ENCODE measurements at regions not wholly inside any gene's neighbourhood (a gene's known extent, or its start where the extent isn't known, plus 50 kb on each side); places are given as distances from the start of the nearest gene placed in this dataset.
A peak's percentile ranks its signal among the peaks of the same experiment; 100 is the strongest.
"Not testable (repeated sequence)": the region's sequence is repeated elsewhere in the genome, so short reads cannot be mapped to it uniquely, and the experiment has no call there.

DNA sequence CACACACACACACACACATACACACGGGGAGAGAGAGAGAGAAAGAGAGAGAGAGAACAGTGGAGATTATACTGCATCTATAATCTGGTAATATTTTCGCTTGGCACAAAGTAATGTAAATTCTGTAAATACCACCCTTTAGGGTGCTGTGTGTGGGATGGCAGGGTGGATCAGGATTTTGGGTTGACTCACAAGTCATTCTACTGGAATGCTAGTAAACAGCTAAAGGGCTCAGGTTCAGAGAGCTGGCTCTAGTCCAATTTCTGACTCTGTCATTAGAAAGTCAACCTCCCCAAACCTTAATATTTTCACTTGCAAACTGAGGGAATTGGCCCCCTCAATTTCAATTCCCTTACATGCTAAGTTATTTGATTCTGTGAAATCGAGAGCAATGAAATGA lies 308.3 kb downstream of the TSN start:
- DNase-seq (ENCODE audit: low spot score), result no peak

GRCh38 chr2:122070241-122070731 lies 314.8 kb downstream of the TSN start:
- DNase-seq (ENCODE audit: low spot score), result peak; percentile 6

DNA sequence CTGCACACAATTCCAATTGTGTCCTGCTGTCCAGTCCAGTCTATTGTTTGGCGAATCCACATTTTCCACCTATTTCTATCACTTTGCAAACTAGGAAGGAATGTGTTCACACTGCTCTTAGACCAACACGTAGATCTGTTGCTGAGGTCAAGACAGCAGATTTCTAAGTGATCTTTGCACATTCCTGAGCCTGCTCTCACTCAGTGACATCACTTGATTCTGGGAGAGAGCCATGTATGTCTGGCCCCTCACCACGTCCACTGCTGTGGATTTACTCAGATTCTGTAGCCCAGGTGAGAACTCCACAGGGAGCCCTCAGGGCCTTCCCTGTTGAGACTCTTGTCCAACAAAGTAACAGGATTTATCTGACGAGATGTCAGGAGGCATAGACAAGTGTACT lies 317.2 kb downstream of the TSN start:
- DNase-seq (ENCODE audit: low spot score), result peak; percentile 5

- no peak for DNase-seq (ENCODE audit: low spot score)
Measured at GRCh38 chr2:122074201-122074600, 318.8 kb downstream of the TSN start.

- DNase-seq (ENCODE audit: low spot score), result no peak
Measured at GRCh38 chr2:122075381-122075780, 319.9 kb downstream of the TSN start.

DNA sequence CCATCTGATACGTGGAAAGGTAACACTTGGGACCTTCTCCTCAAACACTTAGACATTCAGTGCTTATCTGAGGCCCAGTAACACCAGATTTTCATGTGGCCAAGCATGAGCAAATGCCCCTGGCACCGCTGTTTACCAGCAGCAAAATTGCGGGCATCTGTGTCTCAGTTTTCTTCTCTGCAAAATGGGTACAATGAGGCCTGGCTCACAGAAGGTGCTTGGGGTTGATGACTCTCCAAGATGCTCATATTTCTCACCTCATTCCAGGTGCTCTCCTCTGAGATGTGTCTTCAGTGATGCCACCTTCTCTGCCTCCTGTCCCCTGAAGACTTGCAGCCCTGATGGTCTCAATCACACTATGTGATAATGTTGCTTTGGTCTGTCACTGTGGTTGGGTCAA lies 321.7 kb downstream of the TSN start:
- DNase-seq (ENCODE audit: low spot score), result no peak

- no peak for DNase-seq (ENCODE audit: low spot score)
Measured at GRCh38 chr2:122077771-122078170, 322.3 kb downstream of the TSN start.

GRCh38 chr2:122078451-122078850 lies 323.0 kb downstream of the TSN start:
- peak; percentile 7 for DNase-seq (ENCODE audit: low spot score)

GRCh38 chr2:122079844-122080243 lies 324.4 kb downstream of the TSN start:
- no peak for DNase-seq (ENCODE audit: low spot score)

- DNase-seq (ENCODE audit: low spot score), result no peak
Measured at GRCh38 chr2:122080316-122080715, 324.9 kb downstream of the TSN start.

- DNase-seq (ENCODE audit: low spot score), result no peak
Measured at GRCh38 chr2:122080871-122081270, 325.4 kb downstream of the TSN start.

GRCh38 chr2:122081751-122082150 lies 326.3 kb downstream of the TSN start:
- no peak for DNase-seq (ENCODE audit: low spot score)

DNA sequence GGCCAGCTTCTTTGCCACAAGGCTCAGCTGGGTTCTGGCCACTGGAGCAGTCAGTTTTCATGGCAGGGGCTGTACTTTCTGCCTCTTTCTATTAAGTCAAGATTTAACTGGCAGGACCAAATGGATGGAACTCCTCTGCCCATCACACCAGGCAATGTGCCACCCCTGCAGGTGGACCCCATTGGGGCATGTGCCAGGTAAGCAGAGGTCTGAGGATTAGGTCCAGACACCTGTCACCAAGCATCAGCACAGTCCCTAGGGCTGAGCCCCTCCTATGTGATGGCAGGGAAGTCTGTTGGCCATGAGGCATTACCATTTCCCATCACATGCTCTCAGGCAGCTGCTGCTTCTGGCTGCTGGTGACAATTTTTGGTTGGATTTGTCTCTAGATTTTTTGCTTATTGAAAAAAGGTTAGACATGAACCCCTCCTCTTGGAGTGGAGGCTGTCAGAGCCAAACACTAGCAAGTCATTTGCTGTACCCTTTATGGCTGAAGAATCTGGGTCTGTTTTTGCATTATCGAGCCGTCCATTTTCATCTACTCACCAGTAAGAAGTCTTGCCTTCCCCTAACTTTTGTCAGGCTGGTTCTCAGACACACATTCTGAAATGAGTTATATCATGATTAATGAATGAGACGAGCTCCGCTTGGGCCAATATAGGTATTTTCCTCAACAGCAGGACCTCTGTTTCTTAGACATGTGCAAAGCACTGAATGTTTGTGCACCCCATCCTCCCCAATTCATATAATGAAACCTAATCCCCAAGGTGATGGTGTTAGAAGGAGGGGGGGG lies 328.0 kb downstream of the TSN start:
- DNase-seq (ENCODE audit: low spot score), result no peak

DNA sequence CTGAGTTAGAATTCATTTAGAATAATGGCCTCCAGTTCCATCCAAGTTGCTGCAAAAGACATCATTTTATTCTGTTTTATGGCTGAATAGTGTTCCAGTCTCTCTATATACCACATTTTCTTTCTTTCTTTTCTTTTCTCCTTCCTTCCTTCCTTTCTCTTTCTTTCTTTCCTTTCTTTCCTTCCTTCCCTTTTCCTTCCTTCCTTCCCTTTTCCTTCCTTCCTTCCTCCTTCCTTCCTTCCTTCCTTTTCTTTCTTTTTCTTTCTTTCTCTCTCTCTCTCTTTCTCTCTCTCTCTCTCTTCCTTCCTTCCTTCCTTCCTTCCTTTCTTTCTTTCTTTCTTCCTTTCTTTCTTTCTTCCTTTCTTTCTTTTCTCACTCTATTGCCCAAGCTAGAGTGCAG lies 330.2 kb downstream of the TSN start:
- DNase-seq (ENCODE audit: low spot score), result not testable (repeated sequence)

DNA sequence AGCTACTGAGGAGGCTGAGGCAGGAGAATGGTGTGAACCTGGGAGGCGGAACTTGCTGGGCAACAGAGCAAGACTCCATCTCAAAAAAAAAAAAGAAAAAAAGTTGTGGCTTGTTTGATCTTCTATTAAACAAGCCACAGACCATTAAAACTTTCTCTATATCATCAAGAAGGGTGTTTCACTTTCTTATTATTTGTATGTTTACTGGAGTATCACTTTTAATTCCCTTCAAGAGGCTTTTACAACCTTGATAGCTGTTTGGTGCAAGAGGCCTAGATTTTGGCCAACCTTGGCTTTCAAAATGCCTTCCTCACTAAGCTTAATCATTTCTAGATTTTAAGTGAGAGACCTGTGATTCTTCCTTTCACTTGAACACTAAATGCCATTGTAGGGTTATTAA lies 339.1 kb downstream of the TSN start:
- DNase-seq (ENCODE audit: low spot score), result no peak

GRCh38 chr2:122096761-122097160 lies 341.3 kb downstream of the TSN start:
- no peak for DNase-seq (ENCODE audit: low spot score)

GRCh38 chr2:122098306-122098705 lies 342.9 kb downstream of the TSN start:
- DNase-seq (ENCODE audit: low spot score), result no peak

DNA sequence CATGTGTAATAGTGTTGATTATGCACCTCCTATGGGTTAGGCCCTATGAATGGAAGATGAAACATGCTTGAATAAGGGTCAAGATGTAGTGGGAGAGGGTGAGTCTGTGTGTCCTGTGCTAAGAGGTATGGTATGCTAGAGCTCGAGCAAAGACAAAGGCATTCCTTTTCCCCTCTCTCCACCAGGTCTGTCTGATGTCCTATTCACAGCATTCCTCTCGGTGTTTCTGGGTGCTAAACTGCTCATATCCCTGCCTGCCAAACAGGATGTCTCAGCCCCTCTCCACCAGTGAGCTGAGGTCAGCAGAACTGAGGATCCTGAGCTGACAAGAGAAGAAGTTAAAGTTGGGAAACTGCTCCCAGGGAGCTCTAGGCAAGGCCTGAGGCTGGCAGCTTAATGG lies 344.9 kb downstream of the TSN start:
- DNase-seq (ENCODE audit: low spot score), result peak; percentile 5

- DNase-seq (ENCODE audit: low spot score), result no peak
Measured at GRCh38 chr2:122100756-122101155, 345.3 kb downstream of the TSN start.

DNA sequence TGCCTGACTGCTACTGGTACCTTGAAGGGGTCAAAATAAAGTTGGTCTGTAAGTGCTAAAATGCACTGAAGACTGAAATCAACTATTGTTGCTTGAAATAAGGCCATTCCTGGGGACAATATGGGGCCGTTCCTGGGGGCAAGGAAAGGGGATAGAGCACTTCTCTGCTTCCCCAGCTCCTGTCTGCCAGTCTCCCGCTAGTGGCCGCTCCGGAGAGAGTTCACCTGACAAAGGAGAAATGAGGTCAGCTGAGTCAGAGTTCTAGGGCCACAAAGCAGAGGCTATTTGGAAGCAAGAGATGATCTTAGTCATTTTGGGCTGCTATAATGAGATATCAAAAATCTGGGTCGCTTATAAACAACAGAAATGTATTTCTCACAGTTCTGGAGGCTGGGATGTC lies 345.9 kb downstream of the TSN start:
- no peak for DNase-seq (ENCODE audit: low spot score)

DNA sequence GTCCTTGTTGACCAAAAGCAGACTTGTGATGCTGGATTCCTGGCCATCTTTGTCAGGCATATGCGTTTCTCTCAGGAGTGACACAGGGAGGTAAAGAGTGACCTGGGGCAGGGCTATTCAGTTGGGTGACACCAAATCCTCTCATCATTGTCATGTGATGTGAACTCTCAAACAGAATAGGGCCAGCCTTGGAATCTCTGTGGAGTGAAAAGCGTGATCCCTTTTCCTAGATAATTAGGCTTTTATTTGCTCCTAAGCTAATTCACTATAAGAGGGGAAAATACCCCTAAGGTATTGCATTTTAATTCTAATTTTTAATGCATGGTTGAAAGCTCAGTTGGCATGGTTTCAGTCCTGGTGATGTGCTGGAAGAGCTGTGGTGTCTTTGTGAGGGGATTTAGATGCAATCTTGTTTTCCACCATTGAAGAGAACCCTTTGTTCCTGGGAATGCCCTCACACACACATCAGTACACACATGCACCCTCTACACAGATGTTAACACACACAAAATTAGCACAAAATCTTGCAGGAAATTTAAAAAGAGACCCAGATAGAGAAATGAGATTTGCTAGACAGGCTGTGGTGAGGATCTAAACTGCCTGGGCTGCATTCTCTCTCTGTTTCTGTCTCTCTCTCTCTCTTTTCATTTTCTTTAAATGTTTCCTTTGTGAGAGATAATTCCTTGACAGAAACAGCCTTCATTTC lies 349.9 kb downstream of the TSN start:
- DNase-seq (ENCODE audit: low spot score), result no peak

DNA sequence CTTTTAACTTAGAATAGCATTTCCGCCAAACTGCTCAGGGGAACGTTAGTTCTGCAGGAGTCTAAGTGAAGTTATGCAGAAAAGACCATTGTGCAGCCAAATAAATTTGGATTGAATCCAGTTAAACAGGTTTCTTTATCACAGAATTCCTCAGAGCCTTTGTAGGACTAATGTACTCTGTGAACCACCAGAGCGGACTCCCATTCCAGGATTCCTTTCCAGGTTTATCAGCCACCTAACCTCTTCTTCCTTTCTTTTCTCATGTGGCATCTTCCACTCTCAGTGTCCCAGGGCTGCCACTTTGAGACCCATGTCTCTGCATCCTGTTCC lies 350.4 kb downstream of the TSN start:
- no peak for DNase-seq (ENCODE audit: low spot score)

DNA sequence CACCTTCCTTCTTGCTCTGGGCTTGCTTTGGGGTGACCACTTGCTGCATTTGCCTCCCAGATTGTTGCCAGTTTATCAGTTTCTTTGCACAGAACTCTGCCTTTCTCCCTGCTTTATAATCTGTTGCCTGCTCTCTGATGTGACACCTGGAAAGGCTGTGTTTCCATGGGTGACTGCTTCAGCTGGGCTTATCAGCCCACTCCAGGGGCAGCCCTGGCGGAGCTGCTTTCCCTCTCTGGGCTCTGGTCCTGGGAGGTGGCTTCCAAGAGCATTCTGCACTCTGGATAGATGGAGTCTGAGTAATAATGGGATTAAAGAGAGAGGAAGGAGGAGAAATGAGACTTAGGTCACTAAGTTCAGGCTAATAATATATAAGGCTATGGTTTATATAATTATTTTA lies 352.7 kb downstream of the TSN start:
- no peak for DNase-seq (ENCODE audit: low spot score)
